Liver (tissue), 8 donors: ENCODE measurements at regions not wholly inside any gene's neighbourhood (a gene's known extent, or its start where the extent isn't known, plus 50 kb on each side); places are given as distances from the start of the nearest gene placed in this dataset. TPM values are rescaled to one million over a fixed set of nuclear protein-coding genes. Genes with fewer than 3 reads are reported as not detected.

ENCODE experiments used
- DNase-seq: peaks from one replicate; pipeline ENCODE4 v3.0.0-alpha.2; 2017; ENCODE audit warnings: low spot score
- H3K27ac ChIP-seq, 2 donors: one replicate each; pipeline ENCODE4 v1.7.0; 2013; ENCODE audit warnings: inconsistent platforms in 2 of 2, low read length in 2 of 2, control low read depth in 1 of 2, low read depth in 1 of 2, mild to moderate bottlenecking in 1 of 2
- H3K27me3 ChIP-seq, 4 donors: one replicate each; pipeline versions ENCODE4 v1.6.1 to v1.7.0; 2013; ENCODE audit warnings: low read length in 3 of 4, inconsistent platforms in 1 of 4, mild to moderate bottlenecking in 1 of 4, moderate library complexity in 1 of 4; ENCODE audit not compliant: control insufficient read depth in 4 of 4, insufficient read depth in 4 of 4
- H3K36me3 ChIP-seq, 4 donors: one replicate each; pipeline versions ENCODE4 v1.6.1 to v1.7.0; 2013; ENCODE audit warnings: low read length in 3 of 4, mild to moderate bottlenecking in 3 of 4, low read depth in 1 of 4, moderate library complexity in 1 of 4; ENCODE audit not compliant: control insufficient read depth in 4 of 4, insufficient read depth in 3 of 4
- H3K4me1 ChIP-seq, 4 donors: one replicate each; pipeline versions ENCODE4 v1.6.1 to v1.7.0; 2013; ENCODE audit warnings: low read length in 3 of 4, mild to moderate bottlenecking in 3 of 4, moderate library complexity in 1 of 4; ENCODE audit not compliant: control insufficient read depth in 4 of 4, insufficient read depth in 4 of 4
- H3K4me3 ChIP-seq, 3 donors: one replicate each; pipeline versions ENCODE4 v1.6.1 to v1.7.0; 2013; ENCODE audit warnings: low read length in 3 of 3, control low read depth in 1 of 3, low read depth in 1 of 3, mild to moderate bottlenecking in 1 of 3
- H3K9ac ChIP-seq, 2 donors: one replicate each; pipeline ENCODE4 v1.7.0; 2013; ENCODE audit warnings: low read length in 2 of 2, mild to moderate bottlenecking in 2 of 2, moderate library complexity in 2 of 2, control low read depth in 1 of 2, low read depth in 1 of 2
- H3K9me3 ChIP-seq, 4 donors: one replicate each; pipeline versions ENCODE4 v1.6.1 to v1.7.0; 2013; ENCODE audit warnings: low read length in 3 of 4; ENCODE audit not compliant: control insufficient read depth in 4 of 4
- JUND ChIP-seq, 2 donors: IDR thresholded peaks; 2 replicates each; pipeline ENCODE4 v1.6.1; 2016; ENCODE audit warnings: antibody characterized with exemption in 2 of 2
- WGBS: extraction: QIAGEN DNeasy Blood & Tissue Kit; methylation state at CpG from one replicate; pipeline ENCODE4 v1.1.7; 2013; 5-methylcytosine and 5-hydroxymethylcytosine counted together
- small RNA-seq: library from RNA; depleted of rRNA; stranded (forward); fragments of <200 nt; gene quantifications from one replicate; pipeline ENCODE3, GENCODE V24; 2014
- donor health status: healthy.
- donor health status: healthy.
- donor health status: healthy.
- donor health status: healthy.

GRCh38 chrX:73903941-73904340 lies 51.4 kb upstream of the XIST start:
- Histone ChIP-seq H3K27ac (no peak overlapping the region), H3K9me3 (peaks cover 0 to 5% (median 0%) of the 10 kb centered on the region in 4 donors), H3K27me3 (no peaks in the 10 kb centered on the region), H3K36me3 (no peaks in the 10 kb centered on the region), H3K9ac (no peak overlapping the region), H3K4me3 (no peak overlapping the region), H3K4me1 (no peaks in the 10 kb centered on the region)
- no peak for DNase-seq
- WGBS: 74% methylated on average over 3 of the region's 3 CpGs
- no peak for TF ChIP-seq JUND (IDR thresholded peaks at IDR 0.05)

Small RNA genes lying in the stretch of these regions (small RNA-seq; reads per million reads assigned to genes)
- gene ATP5MDP1: not detected
- gene DDX3P2: not detected
- 21.0 reads per million, percentile 96 among the genes with 10 or more reads in this experiment for gene MIR374B
- gene MIR421: 55.4 reads per million, percentile 97 among the genes with 10 or more reads in this experiment
- not detected for gene RF02124
- not detected for gene RF02125
